WERI-Rb-1 (cell line): ENCODE measurements at regions not wholly inside any gene's neighbourhood (a gene's known extent, or its start where the extent isn't known, plus 50 kb on each side); places are given as distances from the start of the nearest gene placed in this dataset.

ENCODE experiments used
- DNase-seq: peaks from one replicate; pipeline ENCODE4 v3.0.0-alpha.2; 2020
- H3K27ac ChIP-seq: fragments of 250-450 bp; sonication (Bioruptor Pico); 2 replicates; pipeline ENCODE4 v1.5.1; 2020; ENCODE audit warnings: mild to moderate bottlenecking, moderate library complexity
- H3K27me3 ChIP-seq: fragments of 250-450 bp; sonication (Bioruptor Pico); 2 replicates; pipeline ENCODE4 v1.5.1; 2021; ENCODE audit warnings: mild to moderate bottlenecking, low read depth, moderate library complexity; ENCODE audit not compliant: insufficient read depth, severe bottlenecking
- H3K36me3 ChIP-seq: fragments of 250-450 bp; sonication (Bioruptor Pico); 2 replicates; pipeline ENCODE4 v1.5.1; 2020; ENCODE audit warnings: mild to moderate bottlenecking, moderate library complexity
- H3K4me3 ChIP-seq: 2 replicates; pipeline ENCODE4 v1.5.1; 2011; ENCODE audit warnings: low read depth, mild to moderate bottlenecking, control low read depth, low read length
- H3K9me3 ChIP-seq: fragments of 250-450 bp; sonication (Bioruptor Pico); 2 replicates; pipeline ENCODE4 v1.5.1; 2021; ENCODE audit warnings: mild to moderate bottlenecking, moderate library complexity; ENCODE audit not compliant: severe bottlenecking
- TF ChIP-seq, protein P1 (sequence below): IDR thresholded peaks from 2 replicates; pipeline ENCODE4 v1.5.1; 2011; ENCODE audit warnings: low read depth, mild to moderate bottlenecking, control low read depth, inconsistent platforms, low read length

DNA sequence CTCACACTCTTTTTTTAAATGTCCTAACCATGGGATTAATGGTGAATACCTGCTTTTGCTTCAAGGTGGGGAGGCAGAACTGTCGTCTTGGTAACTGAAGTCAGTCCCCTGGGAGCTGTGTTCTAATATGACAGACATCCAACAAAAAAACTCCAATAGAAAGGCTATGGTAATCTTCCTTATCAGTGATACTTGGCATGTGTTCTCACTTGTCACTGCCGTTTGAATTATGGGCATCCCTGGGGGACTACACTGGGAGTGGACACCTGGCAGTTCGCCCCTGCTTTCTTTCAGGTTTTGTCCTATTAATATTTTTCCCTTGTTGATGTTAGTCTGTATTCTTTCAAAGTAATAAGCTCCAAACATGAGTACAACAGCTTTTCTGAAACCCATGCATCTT lies 252.6 kb downstream of the SLITRK5 start:
- Histone ChIP-seq H3K27me3 (no peaks in the 10 kb centered on the region), H3K36me3 (no peaks in the 10 kb centered on the region), H3K4me3 (no peak overlapping the region), H3K27ac (no peak overlapping the region), H3K9me3 (no peaks in the 10 kb centered on the region)
- TF ChIP-seq, protein P1, sequence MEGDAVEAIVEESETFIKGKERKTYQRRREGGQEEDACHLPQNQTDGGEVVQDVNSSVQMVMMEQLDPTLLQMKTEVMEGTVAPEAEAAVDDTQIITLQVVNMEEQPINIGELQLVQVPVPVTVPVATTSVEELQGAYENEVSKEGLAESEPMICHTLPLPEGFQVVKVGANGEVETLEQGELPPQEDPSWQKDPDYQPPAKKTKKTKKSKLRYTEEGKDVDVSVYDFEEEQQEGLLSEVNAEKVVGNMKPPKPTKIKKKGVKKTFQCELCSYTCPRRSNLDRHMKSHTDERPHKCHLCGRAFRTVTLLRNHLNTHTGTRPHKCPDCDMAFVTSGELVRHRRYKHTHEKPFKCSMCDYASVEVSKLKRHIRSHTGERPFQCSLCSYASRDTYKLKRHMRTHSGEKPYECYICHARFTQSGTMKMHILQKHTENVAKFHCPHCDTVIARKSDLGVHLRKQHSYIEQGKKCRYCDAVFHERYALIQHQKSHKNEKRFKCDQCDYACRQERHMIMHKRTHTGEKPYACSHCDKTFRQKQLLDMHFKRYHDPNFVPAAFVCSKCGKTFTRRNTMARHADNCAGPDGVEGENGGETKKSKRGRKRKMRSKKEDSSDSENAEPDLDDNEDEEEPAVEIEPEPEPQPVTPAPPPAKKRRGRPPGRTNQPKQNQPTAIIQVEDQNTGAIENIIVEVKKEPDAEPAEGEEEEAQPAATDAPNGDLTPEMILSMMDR = no peak
- no peak for DNase-seq

DNA sequence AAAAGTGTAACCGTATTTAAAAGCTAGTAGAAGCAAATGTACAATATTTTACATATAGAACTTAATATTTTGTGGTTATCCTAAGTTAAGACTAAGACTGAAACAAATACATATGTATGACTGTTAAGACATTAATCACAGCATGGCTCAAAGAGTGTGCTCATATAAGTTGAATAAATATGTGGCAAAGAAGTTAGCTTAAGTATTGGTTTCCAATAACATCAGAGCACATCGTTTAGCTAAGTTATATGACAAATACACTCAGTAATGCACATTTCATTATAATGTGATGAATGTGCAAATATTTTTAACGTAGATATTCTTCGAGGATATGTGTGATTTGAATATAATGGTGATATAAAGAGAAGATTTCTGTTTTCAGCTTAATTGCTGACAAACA lies 253.8 kb downstream of the SLITRK5 start:
- TF ChIP-seq, protein P1 = no peak
- Histone ChIP-seq H3K27ac (no peak overlapping the region), H3K4me3 (no peak overlapping the region), H3K27me3 (no peaks in the 10 kb centered on the region), H3K36me3 (no peaks in the 10 kb centered on the region), H3K9me3 (no peaks in the 10 kb centered on the region)
- no peak for DNase-seq

DNA sequence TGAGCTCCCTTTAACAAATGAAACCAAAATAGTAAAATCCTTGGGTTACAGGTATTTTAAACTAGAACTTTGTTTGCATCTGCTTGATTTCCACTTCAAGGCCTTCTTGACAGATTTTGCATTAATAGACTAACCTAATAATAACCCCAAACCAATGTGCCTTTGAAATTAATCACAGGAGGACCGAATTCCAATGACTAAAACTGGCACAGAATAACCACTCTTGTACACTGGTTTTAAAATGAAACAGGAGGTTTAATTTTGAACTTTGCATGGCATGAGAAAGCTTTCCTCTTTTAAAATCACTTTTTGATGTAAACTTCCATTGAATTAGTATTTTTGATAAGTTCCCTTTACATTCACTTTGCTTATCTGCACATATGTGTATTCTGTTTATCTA lies 269.6 kb downstream of the SLITRK5 start:
- no peaks in the 10 kb centered on the region for H3K36me3 ChIP-seq
- no peak overlapping the region for H3K4me3 ChIP-seq
- TF ChIP-seq, protein P1 = no peak
- H3K9me3 ChIP-seq = no peaks in the 10 kb centered on the region
- no peaks in the 10 kb centered on the region for H3K27me3 ChIP-seq
- H3K27ac ChIP-seq = no peak overlapping the region
- DNase-seq = no peak

DNA sequence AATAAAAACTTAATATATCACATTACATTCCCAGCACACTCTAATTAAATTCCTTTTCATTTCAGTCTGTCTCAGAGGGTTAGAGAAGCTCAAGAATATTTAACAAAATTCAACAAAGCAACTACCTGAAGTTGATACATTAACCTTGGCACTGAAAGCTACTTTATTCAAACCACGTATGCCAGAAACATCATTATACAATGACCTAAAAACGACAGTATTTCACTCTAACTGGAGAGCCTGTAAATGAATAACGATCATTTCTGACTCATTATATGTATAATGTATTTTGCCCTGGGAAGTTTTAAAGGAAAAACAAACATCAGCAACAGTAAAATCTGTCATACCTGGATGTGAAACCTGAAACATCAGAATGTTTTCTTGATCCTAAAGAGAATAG lies 270.1 kb downstream of the SLITRK5 start:
- H3K4me3 ChIP-seq = no peak overlapping the region
- H3K36me3 ChIP-seq = no peaks in the 10 kb centered on the region
- no peaks in the 10 kb centered on the region for H3K27me3 ChIP-seq
- DNase-seq = no peak
- no peaks in the 10 kb centered on the region for H3K9me3 ChIP-seq
- TF ChIP-seq, protein P1 = no peak
- H3K27ac ChIP-seq = no peak overlapping the region

DNA sequence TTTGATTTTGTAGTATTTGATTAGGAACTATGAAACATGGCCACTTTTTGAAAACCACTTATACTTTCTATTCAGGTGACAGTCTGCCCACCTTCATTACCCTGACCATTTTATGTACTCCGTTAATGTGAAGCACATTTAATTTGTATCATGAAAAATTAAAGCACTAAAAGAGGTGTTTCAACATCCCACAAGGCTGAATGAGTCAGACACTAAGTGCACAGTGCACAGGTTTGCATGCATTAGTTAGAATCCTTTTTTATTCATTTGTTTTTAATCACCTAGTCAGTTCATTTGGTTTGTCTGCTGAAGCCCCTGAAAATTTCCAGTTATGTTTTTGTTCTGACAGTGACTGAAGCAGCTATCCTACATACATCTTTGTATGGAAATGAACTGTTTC lies 271.0 kb downstream of the SLITRK5 start:
- no peaks in the 10 kb centered on the region for H3K9me3 ChIP-seq
- H3K36me3 ChIP-seq = no peaks in the 10 kb centered on the region
- H3K27me3 ChIP-seq = no peaks in the 10 kb centered on the region
- no peak overlapping the region for H3K4me3 ChIP-seq
- H3K27ac ChIP-seq = no peak overlapping the region
- no peak for DNase-seq
- TF ChIP-seq, protein P1 = no peak

DNA sequence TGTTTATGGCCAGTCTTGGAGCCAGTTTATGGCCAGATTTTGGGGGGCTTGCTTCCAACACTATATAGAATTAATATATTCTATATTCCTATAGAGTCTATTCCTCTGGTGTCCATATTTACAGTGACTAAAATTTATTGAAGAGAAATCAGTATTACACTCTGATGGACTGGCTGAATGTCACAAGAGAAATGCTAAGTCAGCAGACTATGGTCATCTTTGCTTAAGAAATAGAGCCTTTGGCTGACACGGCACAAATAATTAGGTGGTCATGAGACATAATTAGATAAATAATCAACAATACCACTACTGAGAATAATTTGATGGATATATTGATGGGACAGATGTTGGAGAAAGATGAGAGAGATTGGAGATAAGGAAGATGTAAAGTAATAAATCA lies 272.9 kb downstream of the SLITRK5 start:
- no peak for DNase-seq
- TF ChIP-seq, protein P1 = no peak
- H3K27me3 ChIP-seq = no peaks in the 10 kb centered on the region

More for the DNA sequence above, 272.9 kb downstream of the SLITRK5 start:
- H3K36me3 ChIP-seq = no peaks in the 10 kb centered on the region
- H3K9me3 ChIP-seq = no peaks in the 10 kb centered on the region
- H3K4me3 ChIP-seq = no peak overlapping the region
- H3K27ac ChIP-seq = no peak overlapping the region
